Spinal cord (tissue), 9 donors: ENCODE measurements at regions not wholly inside any gene's neighbourhood (a gene's known extent, or its start where the extent isn't known, plus 50 kb on each side); places are given as distances from the start of the nearest gene placed in this dataset.

ENCODE experiments used
- DNase-seq, 6 donors: peaks; one replicate each; pipeline versions ENCODE4 v3.0.0 to v3.0.0-alpha.2; 2013 to 2015; ENCODE audit warnings: low spot score in 6 of 6, low read depth in 4 of 6
- H3K27ac ChIP-seq: one replicate; pipeline ENCODE4 v1.5.1; 2013; ENCODE audit warnings: low read depth, low read length, control low read depth
- H3K27me3 ChIP-seq: one replicate; pipeline ENCODE4 v1.6.1; 2013; ENCODE audit warnings: low read length; ENCODE audit not compliant: control insufficient read depth, insufficient read depth
- H3K36me3 ChIP-seq: one replicate; pipeline ENCODE4 v1.6.1; 2013; ENCODE audit warnings: low read length; ENCODE audit not compliant: control insufficient read depth, insufficient read depth
- H3K4me1 ChIP-seq: one replicate; pipeline ENCODE4 v1.6.1; 2013; ENCODE audit warnings: low read length; ENCODE audit not compliant: control insufficient read depth, insufficient read depth
- H3K4me3 ChIP-seq: one replicate; pipeline ENCODE4 v1.5.1; 2013; ENCODE audit warnings: low read depth, low read length, control low read depth
- H3K9me3 ChIP-seq: one replicate; pipeline ENCODE4 v1.6.1; 2013; ENCODE audit warnings: low read length; ENCODE audit not compliant: control insufficient read depth, insufficient read depth
- WGBS: methylation state at CpG from one replicate; pipeline ENCODE4 v1.1.5; 2013; ENCODE audit warnings: missing lambda C conversion rate; ENCODE audit not compliant: insufficient coverage; 5-methylcytosine and 5-hydroxymethylcytosine counted together
- donor health status: healthy.

DNA sequence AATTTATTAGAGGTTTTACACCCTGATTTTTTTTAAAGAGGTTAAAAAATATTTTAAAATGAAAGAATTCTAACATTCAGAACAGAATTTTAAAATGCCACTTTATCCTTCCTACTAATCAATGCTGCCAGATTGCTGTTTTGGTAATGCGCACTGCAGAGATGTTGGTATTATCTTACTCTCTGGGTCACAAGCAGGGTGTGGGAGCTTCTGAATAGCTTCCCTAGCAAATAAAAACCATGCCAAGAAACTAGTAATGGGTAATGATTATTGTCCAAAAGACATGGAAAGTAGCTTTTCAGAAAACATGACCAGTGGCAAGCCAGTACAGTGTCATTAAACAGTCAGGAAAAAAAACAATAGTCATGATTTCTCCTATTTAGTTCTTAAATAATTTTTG is 205.4 kb downstream of the TPBG start:
- Histone ChIP-seq H3K4me3 (no peak overlapping the region), H3K36me3 (no peaks in the 10 kb centered on the region), H3K27me3 (no peaks in the 10 kb centered on the region), H3K4me1 (no peaks in the 10 kb centered on the region), H3K9me3 (no peaks in the 10 kb centered on the region), H3K27ac (no peak overlapping the region)
- DNase-seq: peak in 1 of 6 donors; percentile 25
- no CpG with 5 or more reads among the region's 1 CpG for WGBS

DNA sequence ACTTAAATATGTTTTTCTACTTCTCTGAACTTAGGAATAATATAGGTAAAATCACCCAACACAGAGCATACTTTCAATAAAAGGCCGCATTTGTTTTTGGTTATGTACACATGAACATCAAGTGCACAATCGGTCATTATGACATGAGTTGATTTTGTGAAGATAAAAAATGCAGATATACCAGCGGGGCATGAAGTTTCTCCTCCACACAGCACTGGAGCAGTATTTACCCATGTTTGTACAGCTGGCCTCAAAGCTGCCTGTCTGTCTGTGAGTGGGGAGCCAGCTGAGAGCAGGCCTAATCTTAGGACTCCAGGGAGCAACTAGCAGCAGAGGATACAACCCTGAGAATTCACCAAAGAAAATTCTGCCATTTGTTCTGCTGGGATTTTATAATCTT is 206.5 kb downstream of the TPBG start:
- H3K36me3 ChIP-seq: no peaks in the 10 kb centered on the region
- no CpG with 5 or more reads among the region's 3 CpGs for WGBS
- no peaks in the 10 kb centered on the region for H3K27me3 ChIP-seq
- no peaks in the 10 kb centered on the region for H3K9me3 ChIP-seq
- DNase-seq: peak in 1 of 6 donors; percentile 46
- H3K27ac ChIP-seq: no peak overlapping the region
- no peaks in the 10 kb centered on the region for H3K4me1 ChIP-seq
- H3K4me3 ChIP-seq: no peak overlapping the region

DNA sequence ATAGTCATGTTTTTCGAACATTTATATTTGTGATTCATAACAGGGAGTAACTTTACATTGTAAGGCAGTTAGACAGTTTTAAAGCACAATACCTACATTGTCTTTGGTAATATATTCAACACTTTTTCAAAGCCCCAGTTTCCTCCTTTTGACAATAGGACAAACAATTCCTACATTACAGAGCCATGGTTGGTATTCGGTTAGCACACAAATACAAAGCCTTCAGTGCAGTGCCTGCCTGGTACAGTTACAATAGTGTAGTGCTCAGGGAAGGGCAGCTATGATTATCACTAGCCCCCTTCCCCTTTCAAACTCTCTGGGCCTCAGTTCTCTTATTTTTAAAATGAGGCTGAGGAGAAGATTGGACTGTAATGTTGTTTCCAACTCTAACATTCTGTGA is 207.8 kb downstream of the TPBG start:
- Histone ChIP-seq H3K4me1 (no peaks in the 10 kb centered on the region), H3K4me3 (no peak overlapping the region), H3K36me3 (no peaks in the 10 kb centered on the region), H3K27me3 (no peaks in the 10 kb centered on the region), H3K27ac (no peak overlapping the region), H3K9me3 (peaks cover 5% of the 10 kb centered on the region)
- no peak for DNase-seq
- 38% methylated on average over 1 of the region's 2 CpGs for WGBS

DNA sequence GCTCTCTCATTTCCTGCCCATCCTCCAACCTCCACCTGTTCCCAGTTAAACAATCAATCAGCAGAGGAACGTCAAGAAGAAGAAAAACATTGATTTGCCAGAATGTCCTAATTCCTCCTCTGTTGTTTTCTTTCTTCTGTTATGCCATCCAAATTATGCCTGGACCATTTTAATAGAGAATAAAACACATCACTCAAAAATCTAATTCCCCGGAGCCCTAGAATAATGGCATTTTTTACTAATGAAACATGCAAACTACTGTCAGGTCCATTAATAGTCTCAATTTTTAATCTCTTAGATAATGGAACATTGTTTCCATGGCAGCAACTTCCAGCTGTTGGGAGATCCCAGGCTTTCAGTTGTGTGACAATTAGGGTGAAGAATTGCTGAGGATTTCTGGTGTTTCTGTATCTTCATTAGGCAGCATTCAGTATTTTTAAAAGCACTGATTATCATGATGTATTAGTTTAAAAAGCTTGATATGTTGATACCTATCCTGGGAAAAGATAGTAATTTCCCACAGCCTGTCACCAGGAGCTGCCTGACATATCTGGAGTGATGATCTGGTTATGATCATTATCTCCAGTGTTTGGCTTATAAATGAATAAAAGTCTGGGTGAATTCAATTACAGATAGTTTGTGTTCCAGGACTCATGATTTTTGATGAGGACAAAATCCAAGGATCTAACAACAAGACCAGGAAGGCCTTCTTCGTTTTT is 209.8 kb downstream of the TPBG start:
- H3K4me3 ChIP-seq: no peak overlapping the region

DNA sequence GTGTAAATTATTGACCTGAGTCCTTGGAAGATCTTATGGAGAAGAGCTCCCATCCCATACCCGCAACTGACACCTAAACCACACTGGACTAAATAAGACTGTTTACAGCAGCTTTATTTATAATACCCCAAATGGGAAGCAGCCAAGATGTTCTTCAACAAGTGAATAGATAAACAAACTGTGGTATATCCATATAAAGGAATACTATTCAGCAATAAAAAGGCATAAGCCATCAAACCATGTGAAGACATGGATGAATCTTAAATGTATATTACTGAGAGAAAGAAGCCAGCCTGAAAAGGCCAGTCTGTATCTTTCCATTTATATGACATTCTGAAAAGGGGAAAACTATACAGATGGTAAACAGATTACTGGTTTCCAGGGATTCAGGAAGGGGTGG is 212.7 kb downstream of the TPBG start:
- H3K36me3 ChIP-seq: no peaks in the 10 kb centered on the region
- no peak overlapping the region for H3K4me3 ChIP-seq
- no peak for DNase-seq
- H3K4me1 ChIP-seq: no peaks in the 10 kb centered on the region
- peaks cover 5% of the 10 kb centered on the region for H3K9me3 ChIP-seq
- no CpG with 5 or more reads among the region's 1 CpG for WGBS
- no peak overlapping the region for H3K27ac ChIP-seq
- no peaks in the 10 kb centered on the region for H3K27me3 ChIP-seq

More for the DNA sequence above, 209.8 kb downstream of the TPBG start:
- no peaks in the 10 kb centered on the region for H3K36me3 ChIP-seq
- no peaks in the 10 kb centered on the region for H3K4me1 ChIP-seq
- no peak overlapping the region for H3K27ac ChIP-seq
- peaks cover 5% of the 10 kb centered on the region for H3K9me3 ChIP-seq
- no peaks in the 10 kb centered on the region for H3K27me3 ChIP-seq
- peak in 2 of 6 donors; percentile 20 to 83 for DNase-seq
- WGBS: 0% methylated on average over 1 of the region's 3 CpGs

DNA sequence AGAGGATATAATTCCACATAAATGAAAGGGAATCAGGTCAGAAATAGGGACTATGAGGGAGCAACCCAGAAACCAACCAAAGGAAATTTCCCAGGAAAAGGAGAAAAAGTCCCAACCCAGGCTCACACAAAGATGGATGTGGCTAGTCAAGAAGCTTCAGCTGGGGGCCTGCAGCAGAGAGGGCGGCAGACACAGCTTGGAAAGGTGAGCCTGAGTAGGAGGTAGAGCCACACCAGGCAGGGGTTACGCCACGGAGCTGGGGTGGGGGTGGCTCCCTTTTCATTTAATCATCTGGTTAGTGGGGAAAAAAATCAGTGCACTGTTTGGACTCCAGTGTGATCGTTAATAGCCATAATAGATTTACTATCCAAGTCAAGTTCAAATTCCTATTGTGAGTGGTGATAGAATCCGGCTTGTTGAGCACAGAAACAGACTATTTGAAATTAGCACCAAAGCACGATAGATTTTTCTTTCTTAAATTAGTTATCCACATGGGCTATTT is 220.6 kb downstream of the TPBG start:
- 85% methylated on average over 2 of the region's 6 CpGs for WGBS
- Histone ChIP-seq H3K36me3 (no peaks in the 10 kb centered on the region), H3K4me3 (no peak overlapping the region), H3K9me3 (no peaks in the 10 kb centered on the region), H3K27me3 (no peaks in the 10 kb centered on the region), H3K4me1 (no peaks in the 10 kb centered on the region), H3K27ac (no peak overlapping the region)
- no peak for DNase-seq

DNA sequence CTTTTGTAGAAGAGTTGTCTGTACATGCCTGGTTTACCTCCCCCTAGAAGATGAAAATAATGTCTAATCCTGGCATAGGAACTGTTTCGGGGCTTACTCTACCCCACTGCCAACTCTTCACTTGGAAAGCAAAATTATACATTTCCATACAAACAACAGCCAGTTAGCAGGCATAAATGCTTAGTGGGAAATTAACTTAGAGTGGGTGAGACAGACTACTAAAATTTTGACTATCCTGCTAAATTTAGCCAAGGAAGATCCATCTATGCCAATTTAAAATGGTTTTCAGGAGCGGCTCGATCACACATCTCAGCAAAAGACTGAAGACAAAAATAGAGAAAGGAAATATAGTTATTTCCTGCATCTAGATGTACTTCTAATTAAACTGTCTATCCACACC is 221.2 kb downstream of the TPBG start:
- DNase-seq: peak in 2 of 6 donors; percentile 56 to 78
- no peak overlapping the region for H3K27ac ChIP-seq
- whole genome bisulfite sequencing: no CpG with 5 or more reads among the region's 3 CpGs
- no peaks in the 10 kb centered on the region for H3K36me3 ChIP-seq
- H3K27me3 ChIP-seq: no peaks in the 10 kb centered on the region
- H3K4me1 ChIP-seq: no peaks in the 10 kb centered on the region
- H3K4me3 ChIP-seq: no peak overlapping the region
- no peaks in the 10 kb centered on the region for H3K9me3 ChIP-seq

DNA sequence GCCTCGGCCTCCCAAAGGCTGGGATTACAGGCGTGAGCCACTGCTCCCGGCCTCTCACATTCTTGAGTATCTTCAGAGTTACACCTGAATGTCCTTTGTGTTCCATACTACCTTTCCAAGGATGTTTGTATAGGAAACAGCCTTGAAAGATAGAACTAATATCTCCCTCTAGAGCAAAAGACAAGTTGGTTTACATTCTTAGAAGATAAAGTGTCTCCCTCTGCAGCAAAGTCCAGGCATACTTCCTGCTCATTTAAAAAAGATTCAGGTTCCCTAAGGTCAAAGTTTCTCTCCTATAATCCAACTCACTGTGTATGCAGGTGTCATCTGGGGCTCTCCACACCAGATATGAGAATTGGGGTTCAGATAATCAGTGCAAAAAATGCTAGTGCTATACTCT is 224.4 kb downstream of the TPBG start:
- 100% methylated on average over 3 of the region's 3 CpGs for WGBS
- no peak for DNase-seq
- no peaks in the 10 kb centered on the region for H3K4me1 ChIP-seq
- no peaks in the 10 kb centered on the region for H3K9me3 ChIP-seq
- H3K4me3 ChIP-seq: no peak overlapping the region
- no peak overlapping the region for H3K27ac ChIP-seq
- H3K36me3 ChIP-seq: no peaks in the 10 kb centered on the region
- no peaks in the 10 kb centered on the region for H3K27me3 ChIP-seq

DNA sequence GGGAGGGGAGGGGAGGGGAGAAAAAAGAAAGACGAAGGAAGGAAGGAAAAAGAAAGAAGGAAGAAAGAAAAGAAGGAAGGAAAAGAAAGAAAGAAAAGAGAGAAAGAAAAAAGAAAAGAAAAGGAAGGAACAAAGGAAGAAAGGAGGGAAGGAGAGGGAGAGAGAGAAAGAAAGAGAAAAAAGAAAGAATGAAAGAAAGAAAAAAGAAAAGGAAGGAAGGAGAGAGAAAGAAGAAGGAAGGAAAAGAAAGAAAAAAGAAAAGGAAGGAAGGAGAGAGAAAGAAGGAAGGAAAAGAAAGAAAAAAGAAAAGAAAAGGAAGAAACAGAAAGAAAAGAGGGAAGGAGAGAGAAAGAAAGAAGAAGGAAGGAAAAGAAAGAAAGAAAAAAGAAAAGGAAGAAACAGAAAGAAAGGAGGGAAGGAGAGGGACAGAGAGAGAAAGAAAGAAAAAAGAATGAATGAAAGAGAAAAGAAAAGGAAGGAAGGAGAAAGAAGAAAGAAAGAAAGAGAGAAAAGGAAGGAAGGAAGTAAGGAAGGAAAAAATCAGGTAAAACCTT is 225.3 kb downstream of the TPBG start:
- no peak for DNase-seq
- H3K27me3 ChIP-seq: no peaks in the 10 kb centered on the region
- H3K4me3 ChIP-seq: no peak overlapping the region
- H3K27ac ChIP-seq: no peak overlapping the region
- 100% methylated on average over 1 of the region's 1 CpG for WGBS
- H3K9me3 ChIP-seq: no peaks in the 10 kb centered on the region
- no peaks in the 10 kb centered on the region for H3K4me1 ChIP-seq
- H3K36me3 ChIP-seq: no peaks in the 10 kb centered on the region
